Adipocyte (in vitro differentiated cells): ENCODE measurements at regions not wholly inside any gene's neighbourhood (a gene's known extent, or its start where the extent isn't known, plus 50 kb on each side); places are given as distances from the start of the nearest gene placed in this dataset.

Source experiments
- DNase-seq: peaks from one replicate; pipeline ENCODE4 v3.0.0-alpha.2; 2015; ENCODE audit warnings: low read depth
- H3K27me3 ChIP-seq: replicated peaks from 2 replicates; pipeline ENCODE4 v1.7.0; 2013; ENCODE audit warnings: mild to moderate bottlenecking, low read length, moderate library complexity; ENCODE audit not compliant: control insufficient read depth, insufficient read depth
- H3K36me3 ChIP-seq: 2 replicates; pipeline ENCODE4 v1.7.0; 2013; ENCODE audit warnings: low read length, mild to moderate bottlenecking, moderate library complexity; ENCODE audit not compliant: control insufficient read depth, insufficient read depth, severe bottlenecking
- H3K4me1 ChIP-seq: 2 replicates; pipeline ENCODE4 v1.7.0; 2013; ENCODE audit warnings: mild to moderate bottlenecking, low read length, moderate library complexity; ENCODE audit not compliant: control insufficient read depth, insufficient read depth
- H3K4me3 ChIP-seq: 2 replicates; pipeline ENCODE4 v1.7.0; 2013; ENCODE audit warnings: mild to moderate bottlenecking, low read length, moderate library complexity
- H3K9ac ChIP-seq: 2 replicates; pipeline ENCODE4 v1.7.0; 2013; ENCODE audit warnings: mild to moderate bottlenecking, low read length, moderate library complexity
- H3K9me3 ChIP-seq: 2 replicates; pipeline ENCODE4 v1.7.0; 2013; ENCODE audit warnings: mild to moderate bottlenecking, low read length, moderate library complexity; ENCODE audit not compliant: control insufficient read depth

DNA sequence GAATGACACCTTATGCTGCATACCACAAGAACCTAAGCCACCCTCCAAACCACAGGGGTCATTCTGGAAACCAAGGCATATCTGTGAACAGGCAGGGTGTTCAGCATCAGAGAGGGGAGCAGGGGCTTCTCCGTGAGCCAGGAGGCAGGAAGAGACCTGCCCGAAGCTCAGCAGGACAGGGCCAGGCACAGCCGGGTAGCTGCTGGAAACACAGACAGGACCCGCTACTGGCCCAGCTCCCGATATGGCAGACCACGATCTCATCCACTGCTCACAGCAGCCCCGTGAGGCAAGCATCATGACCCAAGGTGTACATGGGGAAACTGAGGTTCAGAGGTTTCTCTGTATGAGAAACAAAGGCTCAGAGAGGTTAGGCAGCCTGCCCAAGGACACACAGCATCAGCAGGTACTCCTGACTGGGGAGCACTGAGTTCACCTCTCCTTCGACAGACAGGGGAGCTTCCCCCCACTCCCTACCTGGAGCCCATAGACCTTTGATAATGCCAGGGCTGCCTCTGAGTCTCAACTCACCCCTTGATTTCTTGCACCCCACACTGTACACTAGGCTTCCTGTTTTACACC, 317.7 kb downstream of the MATN1 start:
- peaks cover 19% of the 10 kb centered on the region for H3K27me3 ChIP-seq
- H3K4me1 ChIP-seq = peaks cover 3% of the 10 kb centered on the region
- no peak for DNase-seq
- H3K9me3 ChIP-seq = no peaks in the 10 kb centered on the region
- no peak overlapping the region for H3K9ac ChIP-seq
- H3K36me3 ChIP-seq = no peaks in the 10 kb centered on the region
- H3K4me3 ChIP-seq = no peak overlapping the region

- Histone ChIP-seq H3K27me3 (peaks cover 22% of the 10 kb centered on the region), H3K4me3 (no peak overlapping the region), H3K9me3 (no peaks in the 10 kb centered on the region), H3K4me1 (peaks cover 3% of the 10 kb centered on the region), H3K36me3 (no peaks in the 10 kb centered on the region), H3K9ac (no peak overlapping the region)
- DNase-seq = no peak
Observed at GRCh38 chr1:30405081-30405480, 318.3 kb downstream of the MATN1 start.

DNA sequence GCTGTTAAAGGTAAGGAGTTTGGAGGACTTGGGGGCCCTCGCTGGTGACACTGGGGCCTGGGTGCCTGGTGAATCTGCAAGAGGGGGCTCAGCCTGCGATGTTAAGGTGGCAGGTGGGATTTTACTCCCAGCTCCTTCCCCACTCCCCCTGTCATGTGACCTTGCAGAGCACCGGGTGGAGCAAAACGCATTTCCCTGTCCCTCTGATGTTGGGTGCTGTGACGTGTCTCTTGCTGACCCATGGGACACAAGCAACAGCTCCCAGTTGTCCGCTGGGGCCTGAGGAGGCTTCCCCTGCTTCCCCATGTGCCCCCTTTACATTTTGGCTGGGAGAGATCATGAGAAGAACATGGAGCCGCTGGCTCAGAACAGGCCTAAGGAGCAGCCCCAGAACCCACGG, 319.0 kb downstream of the MATN1 start:
- H3K4me3 ChIP-seq = no peak overlapping the region
- H3K4me1 ChIP-seq = peaks cover 3% of the 10 kb centered on the region
- peaks cover 22% of the 10 kb centered on the region for H3K27me3 ChIP-seq
- no peak for DNase-seq
- H3K9ac ChIP-seq = no peak overlapping the region
- no peaks in the 10 kb centered on the region for H3K36me3 ChIP-seq
- H3K9me3 ChIP-seq = no peaks in the 10 kb centered on the region

DNA sequence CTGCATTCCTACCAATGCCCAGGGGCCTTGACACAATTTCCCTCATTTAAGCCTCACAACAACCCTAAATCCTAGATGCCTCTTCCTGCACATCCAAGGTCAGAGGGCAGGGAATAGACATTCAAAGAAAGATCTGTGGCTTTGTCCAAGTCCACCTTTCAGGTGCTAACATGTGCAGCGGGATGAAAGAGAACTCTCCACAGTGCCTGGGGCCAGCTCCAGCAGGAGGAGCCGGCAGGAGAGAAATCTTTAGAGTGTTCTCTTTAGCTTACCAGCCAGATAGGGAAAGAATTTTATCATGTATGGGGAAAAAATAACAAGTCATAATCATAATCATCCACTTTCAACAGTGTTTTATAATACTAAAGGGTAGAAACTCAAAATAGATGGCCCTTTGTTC, 319.7 kb downstream of the MATN1 start:
- H3K4me3 ChIP-seq = no peak overlapping the region
- no peak overlapping the region for H3K9ac ChIP-seq
- DNase-seq = no peak
- peaks cover 22% of the 10 kb centered on the region for H3K27me3 ChIP-seq
- no peaks in the 10 kb centered on the region for H3K9me3 ChIP-seq
- peaks cover 3% of the 10 kb centered on the region for H3K4me1 ChIP-seq
- no peaks in the 10 kb centered on the region for H3K36me3 ChIP-seq

- Histone ChIP-seq H3K4me3 (no peak overlapping the region), H3K27me3 (peaks cover 22% of the 10 kb centered on the region), H3K9me3 (no peaks in the 10 kb centered on the region), H3K36me3 (no peaks in the 10 kb centered on the region), H3K9ac (no peak overlapping the region), H3K4me1 (peaks cover 3% of the 10 kb centered on the region)
- no peak for DNase-seq
Observed at GRCh38 chr1:30403061-30403645, 320.2 kb downstream of the MATN1 start.

GRCh38 chr1:30402031-30402430, 321.4 kb downstream of the MATN1 start:
- no peaks in the 10 kb centered on the region for H3K4me1 ChIP-seq
- H3K4me3 ChIP-seq = no peak overlapping the region
- no peaks in the 10 kb centered on the region for H3K9me3 ChIP-seq
- no peaks in the 10 kb centered on the region for H3K36me3 ChIP-seq
- peaks cover 22% of the 10 kb centered on the region for H3K27me3 ChIP-seq
- no peak overlapping the region for H3K9ac ChIP-seq
- DNase-seq = no peak

- no peak overlapping the region for H3K4me3 ChIP-seq
- H3K9ac ChIP-seq = no peak overlapping the region
- no peak for DNase-seq
- H3K9me3 ChIP-seq = no peaks in the 10 kb centered on the region
- H3K4me1 ChIP-seq = no peaks in the 10 kb centered on the region
- no peaks in the 10 kb centered on the region for H3K36me3 ChIP-seq
- peaks cover 13% of the 10 kb centered on the region for H3K27me3 ChIP-seq
Observed at GRCh38 chr1:30400507-30400906, 322.9 kb downstream of the MATN1 start.

- Histone ChIP-seq H3K27me3 (peaks cover 6% of the 10 kb centered on the region), H3K9me3 (no peaks in the 10 kb centered on the region), H3K9ac (no peak overlapping the region), H3K36me3 (no peaks in the 10 kb centered on the region), H3K4me1 (no peaks in the 10 kb centered on the region), H3K4me3 (no peak overlapping the region)
- DNase-seq = no peak
Observed at GRCh38 chr1:30399026-30399425, 324.4 kb downstream of the MATN1 start.

DNA sequence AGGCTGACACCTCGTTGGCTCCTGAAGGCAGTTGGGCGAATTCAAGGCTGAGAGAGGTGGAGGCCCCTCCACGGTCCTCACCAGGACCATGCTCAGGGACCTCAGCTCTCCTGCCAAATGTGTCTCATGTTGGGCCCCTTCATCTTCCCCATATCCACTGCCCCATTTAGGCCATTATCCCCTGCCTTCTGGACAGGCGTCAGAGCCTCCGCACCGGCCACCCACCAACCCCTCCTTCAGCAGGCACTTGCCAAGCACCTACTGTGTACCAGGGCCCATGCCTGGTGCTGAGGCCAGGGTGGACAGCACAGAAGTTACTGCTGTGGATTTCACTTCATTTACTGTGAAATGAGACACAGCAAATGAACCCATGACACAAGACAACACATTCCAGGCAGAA, 325.8 kb downstream of the MATN1 start:
- H3K9me3 ChIP-seq = no peaks in the 10 kb centered on the region
- peaks cover 6% of the 10 kb centered on the region for H3K27me3 ChIP-seq
- no peaks in the 10 kb centered on the region for H3K36me3 ChIP-seq
- no peaks in the 10 kb centered on the region for H3K4me1 ChIP-seq
- no peak for DNase-seq
- no peak overlapping the region for H3K9ac ChIP-seq
- no peak overlapping the region for H3K4me3 ChIP-seq

DNA sequence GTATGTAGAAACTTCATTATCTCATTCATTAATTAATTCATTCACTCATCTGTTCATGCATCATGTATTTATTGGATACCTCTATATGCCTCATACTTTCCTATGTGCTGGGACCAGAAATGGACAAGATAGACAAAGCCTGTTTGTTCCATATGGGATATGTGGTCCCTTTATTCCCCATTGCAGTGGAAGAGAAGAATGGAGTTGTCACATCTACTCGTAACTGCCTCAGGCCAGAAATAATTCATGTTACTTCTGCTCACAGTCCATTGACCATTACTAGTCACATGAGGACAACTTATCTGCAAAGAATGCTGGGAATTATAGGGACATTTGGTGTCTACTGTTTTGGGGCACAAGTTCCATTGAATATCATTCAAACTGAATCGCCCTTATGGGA, 327.8 kb downstream of the MATN1 start:
- Histone ChIP-seq H3K4me3 (no peak overlapping the region), H3K36me3 (no peaks in the 10 kb centered on the region), H3K4me1 (no peaks in the 10 kb centered on the region), H3K9me3 (no peaks in the 10 kb centered on the region), H3K27me3 (peaks cover 2% of the 10 kb centered on the region), H3K9ac (no peak overlapping the region)
- no peak for DNase-seq

DNA sequence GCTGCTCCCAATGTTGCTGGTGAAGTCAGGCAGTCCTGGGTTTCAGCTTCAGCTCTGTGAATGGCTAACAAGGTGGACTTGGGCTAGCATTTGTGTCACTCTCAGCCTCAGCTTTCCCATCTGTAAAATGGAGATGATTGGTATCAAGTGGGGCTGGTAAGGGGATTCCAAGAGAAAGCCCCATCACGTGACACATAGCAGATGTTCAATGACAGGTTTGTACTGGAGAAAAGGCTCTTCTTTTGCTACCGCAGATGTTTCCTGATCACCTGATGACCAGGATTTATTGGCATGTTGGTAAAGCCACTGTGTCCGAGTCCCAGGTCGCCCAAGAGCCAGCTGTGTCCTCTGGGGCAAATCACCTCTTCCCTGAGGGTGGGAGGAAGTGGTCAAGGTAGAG, 335.0 kb downstream of the MATN1 start:
- no peak overlapping the region for H3K9ac ChIP-seq
- peaks cover 4% of the 10 kb centered on the region for H3K27me3 ChIP-seq
- no peak overlapping the region for H3K4me3 ChIP-seq
- no peaks in the 10 kb centered on the region for H3K9me3 ChIP-seq
- DNase-seq = no peak
- H3K36me3 ChIP-seq = no peaks in the 10 kb centered on the region
- no peaks in the 10 kb centered on the region for H3K4me1 ChIP-seq
